ENCODE measurements at regions not wholly inside any gene's neighbourhood (a gene's known extent, or its start where the extent isn't known, plus 50 kb on each side); places are given as distances from the start of the nearest gene placed in this dataset.

DNA sequence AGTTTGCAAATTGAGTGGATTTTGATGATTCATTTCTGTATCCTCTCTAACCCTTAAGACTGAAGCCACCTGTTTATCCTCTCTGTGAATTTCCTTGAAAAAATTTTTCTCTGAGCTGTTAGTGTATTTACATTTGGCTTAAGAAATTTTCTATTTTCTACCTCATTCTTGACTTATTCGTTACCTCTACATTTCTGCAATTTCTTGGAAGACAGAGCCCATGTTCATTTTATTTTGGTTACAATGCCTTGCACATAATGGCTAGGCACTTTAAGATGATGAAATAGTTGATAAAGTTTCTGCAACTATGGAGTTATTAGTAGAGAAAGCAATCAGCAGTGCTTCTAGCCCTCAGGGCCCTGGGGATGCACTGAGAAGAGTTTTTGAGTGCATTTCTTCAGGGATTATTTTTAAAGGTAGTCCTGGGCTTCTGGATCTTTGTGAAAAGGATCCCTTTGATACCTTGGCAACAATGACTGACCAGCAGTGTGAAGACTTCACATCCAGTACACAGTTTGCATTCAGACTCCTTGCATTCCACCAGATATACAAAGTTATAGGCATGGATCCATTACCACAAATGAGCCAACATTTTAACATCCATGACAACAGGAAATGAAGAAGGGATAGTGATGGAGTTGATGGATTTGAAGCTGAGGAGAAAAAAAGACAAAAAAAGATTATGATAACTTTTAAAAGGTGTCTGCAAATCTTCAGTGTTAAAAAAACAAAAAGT lies 68.2 kb downstream of the CH25H start:
- TF ChIP-seq, protein P1, sequence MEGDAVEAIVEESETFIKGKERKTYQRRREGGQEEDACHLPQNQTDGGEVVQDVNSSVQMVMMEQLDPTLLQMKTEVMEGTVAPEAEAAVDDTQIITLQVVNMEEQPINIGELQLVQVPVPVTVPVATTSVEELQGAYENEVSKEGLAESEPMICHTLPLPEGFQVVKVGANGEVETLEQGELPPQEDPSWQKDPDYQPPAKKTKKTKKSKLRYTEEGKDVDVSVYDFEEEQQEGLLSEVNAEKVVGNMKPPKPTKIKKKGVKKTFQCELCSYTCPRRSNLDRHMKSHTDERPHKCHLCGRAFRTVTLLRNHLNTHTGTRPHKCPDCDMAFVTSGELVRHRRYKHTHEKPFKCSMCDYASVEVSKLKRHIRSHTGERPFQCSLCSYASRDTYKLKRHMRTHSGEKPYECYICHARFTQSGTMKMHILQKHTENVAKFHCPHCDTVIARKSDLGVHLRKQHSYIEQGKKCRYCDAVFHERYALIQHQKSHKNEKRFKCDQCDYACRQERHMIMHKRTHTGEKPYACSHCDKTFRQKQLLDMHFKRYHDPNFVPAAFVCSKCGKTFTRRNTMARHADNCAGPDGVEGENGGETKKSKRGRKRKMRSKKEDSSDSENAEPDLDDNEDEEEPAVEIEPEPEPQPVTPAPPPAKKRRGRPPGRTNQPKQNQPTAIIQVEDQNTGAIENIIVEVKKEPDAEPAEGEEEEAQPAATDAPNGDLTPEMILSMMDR (IDR thresholded peaks at IDR 0.05; ENCODE audit: low read length), result no peak
- no peak for TF ChIP-seq EZH2 (IDR thresholded peaks at IDR 0.05; ENCODE audit: borderline replicate concordance, low read length)

Data from OCI-LY1 (cell line).